ENCODE measurements at regions not wholly inside any gene's neighbourhood (a gene's known extent, or its start where the extent isn't known, plus 50 kb on each side); places are given as distances from the start of the nearest gene placed in this dataset.

DNA sequence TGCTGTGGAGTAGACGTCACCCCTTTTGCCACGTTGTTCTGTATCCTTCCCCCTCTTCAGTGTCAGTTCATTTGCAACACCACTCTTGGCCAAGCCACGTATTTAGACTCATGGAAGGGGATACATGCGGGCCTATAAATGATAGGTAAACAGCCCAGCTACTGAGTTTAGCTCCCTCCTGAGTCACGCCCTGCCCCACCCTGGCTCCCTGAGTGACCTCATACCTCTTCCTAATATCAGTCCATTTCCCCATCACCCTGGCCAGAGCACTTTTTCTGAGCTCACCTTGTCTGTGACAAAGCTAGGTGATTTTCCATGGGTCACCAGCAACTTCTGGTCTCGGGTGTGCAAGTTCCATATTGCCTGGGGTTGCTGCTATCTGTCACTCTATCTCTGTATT lies 147.2 kb upstream of the MAF start:
- dilution Hi-C loops (cut with MboI; ENCODE audit: extremely low pct_ligation_motif_present, low sequenced_read_pairs), result no loop called here
- CTCF ChIA-PET, result no interaction called here
- H3K9ac ChIP-seq (replicated peaks; ENCODE audit: extremely low read depth, insufficient read depth, low read length), result no peak overlapping the region
- H3K9me3 ChIP-seq (replicated peaks; ENCODE audit: control insufficient read depth, insufficient read depth, low read length), result peaks cover 4% of the 10 kb centered on the region
- no peaks in the 10 kb centered on the region for H3K4me1 ChIP-seq (ENCODE audit: control insufficient read depth, extremely low read depth, insufficient read depth, low read length)
- no peak for FAIRE-seq
- no TSS peak for BruUV-seq (replicated peaks)
- POLR2A ChIA-PET, result no interaction called here
- H3K27ac ChIP-seq (ENCODE audit: insufficient read depth, low read depth, low read length), result no peak overlapping the region
- no peaks in the 10 kb centered on the region for H4K20me1 ChIP-seq (replicated peaks; ENCODE audit: control insufficient read depth, extremely low read depth, insufficient read depth, low read length)
- no peaks in the 10 kb centered on the region for H3K9me1 ChIP-seq (replicated peaks; ENCODE audit: control insufficient read depth, extremely low read depth, insufficient read depth, low read length)
- DNase-seq (ENCODE audit: low read depth, low spot score), result no peak
- no peak overlapping the region for H3K4me2 ChIP-seq (ENCODE audit: insufficient read depth, low read length)
- H3K79me2 ChIP-seq (ENCODE audit: control insufficient read depth, insufficient read depth, low read length), result no peaks in the 10 kb centered on the region
- no peaks in the 10 kb centered on the region for H3K36me3 ChIP-seq (ENCODE audit: control insufficient read depth in 2 of 2, extremely low read depth in 1 of 2, insufficient read depth in 2 of 2, low read length in 2 of 2)
- TF ChIP-seq, protein P1, sequence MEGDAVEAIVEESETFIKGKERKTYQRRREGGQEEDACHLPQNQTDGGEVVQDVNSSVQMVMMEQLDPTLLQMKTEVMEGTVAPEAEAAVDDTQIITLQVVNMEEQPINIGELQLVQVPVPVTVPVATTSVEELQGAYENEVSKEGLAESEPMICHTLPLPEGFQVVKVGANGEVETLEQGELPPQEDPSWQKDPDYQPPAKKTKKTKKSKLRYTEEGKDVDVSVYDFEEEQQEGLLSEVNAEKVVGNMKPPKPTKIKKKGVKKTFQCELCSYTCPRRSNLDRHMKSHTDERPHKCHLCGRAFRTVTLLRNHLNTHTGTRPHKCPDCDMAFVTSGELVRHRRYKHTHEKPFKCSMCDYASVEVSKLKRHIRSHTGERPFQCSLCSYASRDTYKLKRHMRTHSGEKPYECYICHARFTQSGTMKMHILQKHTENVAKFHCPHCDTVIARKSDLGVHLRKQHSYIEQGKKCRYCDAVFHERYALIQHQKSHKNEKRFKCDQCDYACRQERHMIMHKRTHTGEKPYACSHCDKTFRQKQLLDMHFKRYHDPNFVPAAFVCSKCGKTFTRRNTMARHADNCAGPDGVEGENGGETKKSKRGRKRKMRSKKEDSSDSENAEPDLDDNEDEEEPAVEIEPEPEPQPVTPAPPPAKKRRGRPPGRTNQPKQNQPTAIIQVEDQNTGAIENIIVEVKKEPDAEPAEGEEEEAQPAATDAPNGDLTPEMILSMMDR (IDR thresholded peaks at IDR 0.05; ENCODE audit: extremely low read depth in 1 of 2, insufficient read depth in 1 of 2, low read depth in 1 of 2, low read length in 2 of 2), result no peak
- TF ChIP-seq EZH2 (IDR thresholded peaks at IDR 0.05; ENCODE audit: borderline replicate concordance, low read depth, low read length, severe bottlenecking) (no peak), MYC (IDR thresholded peaks at IDR 0.05; ENCODE audit: low read depth, low read length) (no peak), FOS (IDR thresholded peaks at IDR 0.05; ENCODE audit: borderline replicate concordance, insufficient read depth, low read length) (no peak), GATA2 (IDR thresholded peaks at IDR 0.05; ENCODE audit: insufficient read depth, insufficient read length, low read depth, low read length) (no peak), POLR2AphosphoS5 (IDR thresholded peaks at IDR 0.05; ENCODE audit: insufficient read depth, low read depth, low read length) (no peak), JUN (IDR thresholded peaks at IDR 0.05; ENCODE audit: borderline replicate concordance, insufficient read depth, insufficient read length, low read depth) (no peak), POLR2A (IDR thresholded peaks at IDR 0.05; ENCODE audit: low read depth, low read length) (no peak)
- TF ChIP-seq, protein P2, sequence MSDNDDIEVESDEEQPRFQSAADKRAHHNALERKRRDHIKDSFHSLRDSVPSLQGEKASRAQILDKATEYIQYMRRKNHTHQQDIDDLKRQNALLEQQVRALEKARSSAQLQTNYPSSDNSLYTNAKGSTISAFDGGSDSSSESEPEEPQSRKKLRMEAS (IDR thresholded peaks at IDR 0.05; ENCODE audit: insufficient read depth, insufficient read length), result no peak
- intact Hi-C loops (cut with micrococcal nuclease), result no loop called here
- no peak overlapping the region for H2AFZ ChIP-seq (ENCODE audit: low read depth, low read length)
- H3K4me3 ChIP-seq (replicated peaks in 1 of 3; ENCODE audit: insufficient read depth in 1 of 3, low read depth in 1 of 3, low read length in 3 of 3), result no peak overlapping the region
- no peaks in the 10 kb centered on the region for H3K27me3 ChIP-seq (ENCODE audit: control insufficient read depth in 2 of 2, insufficient read depth in 2 of 2, low read length in 2 of 2)

Data from endothelial cell of umbilical vein (primary cell).